Uterus (tissue), 2 donors: ENCODE measurements at regions not wholly inside any gene's neighbourhood (a gene's known extent, or its start where the extent isn't known, plus 50 kb on each side); places are given as distances from the start of the nearest gene placed in this dataset.

ENCODE experiments used
- POLR2A ChIP-seq, 2 donors: fragments of 450-650 bp; IDR thresholded peaks; one replicate each; pipeline ENCODE4 v1.6.1; 2016; ENCODE audit warnings: antibody characterized with exemption in 2 of 2, mild to moderate bottlenecking in 1 of 2, moderate library complexity in 1 of 2
- TF ChIP-seq, protein P1 (sequence below), 4 experiments: fragments of 200-600 bp in 2 of 4; fragments of 450-650 bp in 2 of 4; sonication (generic) in 2 of 4; IDR thresholded peaks; one replicate each; pipeline ENCODE4 v1.5.1; 2016 to 2019; ENCODE audit warnings: antibody characterized with exemption in 4 of 4, mild to moderate bottlenecking in 2 of 4, moderate library complexity in 1 of 4

DNA sequence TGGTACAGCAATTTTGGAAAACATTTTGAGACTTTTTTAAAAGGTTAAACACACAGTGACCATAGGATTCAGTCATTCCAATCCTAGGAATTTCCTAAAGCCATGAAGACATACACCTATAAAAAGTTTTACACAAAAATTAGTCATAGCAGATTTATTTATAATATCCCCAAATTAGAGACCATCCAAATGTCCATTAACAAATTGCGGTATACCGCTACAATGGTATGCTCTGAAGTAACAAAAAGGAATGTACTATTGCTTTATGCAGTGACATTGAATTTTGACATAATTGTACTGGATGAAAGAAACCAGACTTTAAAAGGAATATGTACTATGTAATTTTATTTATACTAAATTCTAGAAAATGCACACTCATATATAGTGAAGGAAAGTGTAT lies 362.8 kb downstream of the HGF start:
- TF ChIP-seq, protein P1, sequence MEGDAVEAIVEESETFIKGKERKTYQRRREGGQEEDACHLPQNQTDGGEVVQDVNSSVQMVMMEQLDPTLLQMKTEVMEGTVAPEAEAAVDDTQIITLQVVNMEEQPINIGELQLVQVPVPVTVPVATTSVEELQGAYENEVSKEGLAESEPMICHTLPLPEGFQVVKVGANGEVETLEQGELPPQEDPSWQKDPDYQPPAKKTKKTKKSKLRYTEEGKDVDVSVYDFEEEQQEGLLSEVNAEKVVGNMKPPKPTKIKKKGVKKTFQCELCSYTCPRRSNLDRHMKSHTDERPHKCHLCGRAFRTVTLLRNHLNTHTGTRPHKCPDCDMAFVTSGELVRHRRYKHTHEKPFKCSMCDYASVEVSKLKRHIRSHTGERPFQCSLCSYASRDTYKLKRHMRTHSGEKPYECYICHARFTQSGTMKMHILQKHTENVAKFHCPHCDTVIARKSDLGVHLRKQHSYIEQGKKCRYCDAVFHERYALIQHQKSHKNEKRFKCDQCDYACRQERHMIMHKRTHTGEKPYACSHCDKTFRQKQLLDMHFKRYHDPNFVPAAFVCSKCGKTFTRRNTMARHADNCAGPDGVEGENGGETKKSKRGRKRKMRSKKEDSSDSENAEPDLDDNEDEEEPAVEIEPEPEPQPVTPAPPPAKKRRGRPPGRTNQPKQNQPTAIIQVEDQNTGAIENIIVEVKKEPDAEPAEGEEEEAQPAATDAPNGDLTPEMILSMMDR (IDR thresholded peaks at IDR 0.05) = no peak
- no peak for TF ChIP-seq POLR2A (IDR thresholded peaks at IDR 0.05)
